PC-9 (cell line): ENCODE measurements at regions not wholly inside any gene's neighbourhood (a gene's known extent, or its start where the extent isn't known, plus 50 kb on each side); places are given as distances from the start of the nearest gene placed in this dataset.

Experiments used
- BruUV-seq: library from RNA; stranded (reverse); fragments of 400-500 nt; replicated peaks from 2 replicates; lab custom pipeline; 2021; lab: Mats Ljungman, UMichigan
- CTCF ChIA-PET: fragments of 300-600 bp; sonication (Branson Sonifier 250); formaldehyde crosslinking; loops from one replicate; lab custom pipeline; 2022; ENCODE audit warnings: antibody characterized with exemption; lab: Charles Lee
- POLR2A ChIA-PET: fragments of 300-600 bp; sonication (Branson Sonifier 250); formaldehyde crosslinking; loops from one replicate; lab custom pipeline; 2022; ENCODE audit warnings: antibody characterized with exemption; ENCODE audit not compliant: unreplicated experiment; lab: Charles Lee
- DNase-seq, 2 experiments: peaks; one replicate each; pipeline versions ENCODE4 v3.0.0 to v3.0.0-alpha.2; 2015 to 2022; ENCODE audit warnings: mixed read lengths in 1 of 2
- H2AFZ ChIP-seq: fragments of 200-600 bp; sonication (generic); 2 replicates; pipeline ENCODE4 v1.8.1; 2017; ENCODE audit warnings: antibody characterized with exemption
- H3F3A ChIP-seq: fragments of 200-600 bp; sonication (generic); 2 replicates; pipeline ENCODE4 v1.8.1; 2017; ENCODE audit warnings: antibody characterized with exemption, mild to moderate bottlenecking, low read depth; ENCODE audit not compliant: insufficient read depth
- H3K27ac ChIP-seq: fragments of 200-600 bp; sonication (generic); 2 replicates; pipeline ENCODE4 v1.6.1; 2016; ENCODE audit warnings: mixed run types
- H3K27me3 ChIP-seq: fragments of 200-600 bp; sonication (generic); 2 replicates; pipeline ENCODE4 v1.6.1; 2016; ENCODE audit warnings: low read depth, mixed run types; ENCODE audit not compliant: insufficient read depth
- H3K36me3 ChIP-seq: fragments of 200-600 bp; sonication (generic); 2 replicates; pipeline ENCODE4 v1.6.1; 2016; ENCODE audit warnings: low read depth, mixed run types
- H3K4me1 ChIP-seq: fragments of 200-600 bp; sonication (generic); replicated peaks from 2 replicates; pipeline ENCODE4 v1.6.1; 2016; ENCODE audit warnings: mixed run types; ENCODE audit not compliant: insufficient read depth
- H3K4me2 ChIP-seq: fragments of 200-600 bp; sonication (generic); 2 replicates; pipeline ENCODE4 v1.6.1; 2017; ENCODE audit warnings: mixed run types
- H3K4me3 ChIP-seq: fragments of 200-600 bp; sonication (generic); 2 replicates; pipeline ENCODE4 v1.6.1; 2016; ENCODE audit warnings: mixed run types
- H3K79me2 ChIP-seq: fragments of 200-600 bp; sonication (generic); 2 replicates; pipeline ENCODE4 v1.6.1; 2017; ENCODE audit warnings: low read depth, mixed run types
- H3K9me2 ChIP-seq: fragments of 200-600 bp; sonication (generic); 2 replicates; pipeline ENCODE4 v1.8.1; 2017; ENCODE audit warnings: mild to moderate bottlenecking; ENCODE audit not compliant: insufficient read depth
- H3K9me3 ChIP-seq: fragments of 200-600 bp; sonication (generic); 2 replicates; pipeline ENCODE4 v1.8.1; 2016; ENCODE audit warnings: low read depth; ENCODE audit not compliant: insufficient read depth
- H4K20me1 ChIP-seq: fragments of 200-600 bp; sonication (generic); 2 replicates; pipeline ENCODE4 v1.8.1; 2017; ENCODE audit not compliant: insufficient read depth
- CTCF ChIP-seq: fragments of 200-600 bp; sonication (generic); conservative IDR thresholded peaks from 2 replicates; pipeline ENCODE4 v1.6.1; 2017; ENCODE audit warnings: mixed run types, antibody characterized with exemption, mild to moderate bottlenecking, moderate library complexity
- EZH2 ChIP-seq: fragments of 200-600 bp; sonication (generic); IDR thresholded peaks from 2 replicates; pipeline ENCODE4 v1.8.0; 2017; ENCODE audit warnings: antibody characterized with exemption, low read depth
- intact Hi-C: fragments of 100-400 bp; cut with micrococcal nuclease; formaldehyde crosslinking; loops from one replicate; pipeline ENCODE4 v1.10.0; 2022; ENCODE audit not compliant: unreplicated experiment

GRCh38 chr15:39127925-39128617 lies 452.8 kb upstream of the THBS1 start:
- H3K4me3 ChIP-seq, result no peak overlapping the region; the same call in 1 of the 2 replicates

GRCh38 chr15:39128746-39129145 lies 452.1 kb upstream of the THBS1 start:
- peak overlapping the region; percentile 99 for H3K27ac ChIP-seq
- POLR2A ChIA-PET, result interaction anchor here (0.6 to 1.3 kb wide), 2 partner anchors 85 to 276 kb away, joined by 3 to 8 read pairs; no protein-coding TSS in a partner anchor
- no peaks in the 10 kb centered on the region for H3K79me2 ChIP-seq
- peaks cover 99% of the 10 kb centered on the region for H3K4me1 ChIP-seq
- no peaks in the 10 kb centered on the region for H4K20me1 ChIP-seq
- CTCF ChIA-PET, result interaction anchor here (0.6 to 0.7 kb wide), 2 partner anchors 275 to 978 kb away, joined by 5 to 12 read pairs; no protein-coding TSS in a partner anchor
- peaks cover 54% of the 10 kb centered on the region for H3F3A ChIP-seq
- H2AFZ ChIP-seq, result no peak overlapping the region
- intact Hi-C loops, result loop anchor here (1.0 to 5.0 kb wide), 8 partner anchors 44 to 629 kb away; no protein-coding TSS in a partner anchor
- DNase-seq, result peak in 1 of 2 experiments; percentile 57
- H3K36me3 ChIP-seq, result no peaks in the 10 kb centered on the region
- H3K27me3 ChIP-seq, result no peaks in the 10 kb centered on the region
- H3K4me2 ChIP-seq, result peak overlapping the region; percentile 66
- TF ChIP-seq CTCF (no peak), EZH2 (no peak)
- TSS peak; percentile 90 for BruUV-seq
- no peak overlapping the region; the same call in 1 of the 2 replicates for H3K4me3 ChIP-seq
- H3K9me2 ChIP-seq, result no peaks in the 10 kb centered on the region
- no peaks in the 10 kb centered on the region for H3K9me3 ChIP-seq

More at GRCh38 chr15:39127925-39128617, 452.8 kb upstream of the THBS1 start:
- peak; percentile 74 to 96 for DNase-seq
- Histone ChIP-seq H2AFZ (no peak overlapping the region; the same call in 1 of the 2 replicates), H3K36me3 (no peaks in the 10 kb centered on the region), H3K27me3 (no peaks in the 10 kb centered on the region), H3K4me2 (peak overlapping the region; percentile 66), H3F3A (peaks cover 50% of the 10 kb centered on the region), H3K4me1 (peaks cover 95% of the 10 kb centered on the region), H3K9me3 (no peaks in the 10 kb centered on the region), H3K79me2 (no peaks in the 10 kb centered on the region), H3K9me2 (no peaks in the 10 kb centered on the region), H4K20me1 (no peaks in the 10 kb centered on the region), H3K27ac (peak overlapping the region; percentile 99)
- no peak for TF ChIP-seq CTCF
- no peak for TF ChIP-seq EZH2
- BruUV-seq, result TSS peak; percentile 68
- intact Hi-C loops, result loop anchor here (1.0 to 5.0 kb wide), 11 partner anchors 25 to 629 kb away; no protein-coding TSS in a partner anchor
- CTCF ChIA-PET, result interaction anchor here (0.6 to 0.7 kb wide), 2 partner anchors 275 to 979 kb away, joined by 5 to 12 read pairs; no protein-coding TSS in a partner anchor
- POLR2A ChIA-PET, result interaction anchor here (0.5 to 1.3 kb wide), 3 partner anchors 85 to 277 kb away, joined by 3 to 8 read pairs (median 7); no protein-coding TSS in a partner anchor

- intact Hi-C loops, result no loop called here
- DNase-seq, result peak in 1 of 2 experiments; percentile 37
- BruUV-seq, result no TSS peak
- ChIA-PET POLR2A (interaction anchor here (0.6 kb wide), 1 partner anchor 456 kb away, joined by 9 read pairs; no protein-coding TSS in a partner anchor), CTCF (interaction anchor here (1.4 kb wide), 1 partner anchor 10 kb away, joined by 3 read pairs; no protein-coding TSS in a partner anchor)
- Histone ChIP-seq H3K4me3 (no peak overlapping the region), H3K36me3 (no peaks in the 10 kb centered on the region), H3K4me2 (peak overlapping the region; percentile 12; the same call in 1 of the 2 replicates), H2AFZ (no peak overlapping the region), H3K27ac (peak overlapping the region; percentile 99), H3K27me3 (no peaks in the 10 kb centered on the region), H3K79me2 (no peaks in the 10 kb centered on the region), H3F3A (peaks cover 66% of the 10 kb centered on the region), H3K4me1 (peaks cover 93% of the 10 kb centered on the region), H4K20me1 (no peaks in the 10 kb centered on the region), H3K9me2 (no peaks in the 10 kb centered on the region), H3K9me3 (no peaks in the 10 kb centered on the region)
- TF ChIP-seq CTCF (no peak), EZH2 (no peak)
Observed at GRCh38 chr15:39130556-39131379, 450.1 kb upstream of the THBS1 start.
